ENCODE measurements at regions not wholly inside any gene's neighbourhood (a gene's known extent, or its start where the extent isn't known, plus 50 kb on each side); places are given as distances from the start of the nearest gene placed in this dataset.

GRCh38 chr5:135182675-135183074 is 148.6 kb upstream of the PITX1 start:
- intact Hi-C loops (cut with DNase I, micrococcal nuclease), result loop anchor here in 1 of 2 donors (10.0 kb wide), 1 partner anchor 158 kb away; no protein-coding TSS in a partner anchor
- Histone ChIP-seq H3K4me3 (no peak overlapping the region), H3K36me3 (ENCODE audit: low read depth) (no peaks in the 10 kb centered on the region), H3K4me1 (ENCODE audit: low read depth) (peaks cover under 1% of the 10 kb centered on the region), H3K9me3 (no peaks in the 10 kb centered on the region)
- ATAC-seq, result no peak
- DNase-seq, result no peak
- TF ChIP-seq, protein P1, sequence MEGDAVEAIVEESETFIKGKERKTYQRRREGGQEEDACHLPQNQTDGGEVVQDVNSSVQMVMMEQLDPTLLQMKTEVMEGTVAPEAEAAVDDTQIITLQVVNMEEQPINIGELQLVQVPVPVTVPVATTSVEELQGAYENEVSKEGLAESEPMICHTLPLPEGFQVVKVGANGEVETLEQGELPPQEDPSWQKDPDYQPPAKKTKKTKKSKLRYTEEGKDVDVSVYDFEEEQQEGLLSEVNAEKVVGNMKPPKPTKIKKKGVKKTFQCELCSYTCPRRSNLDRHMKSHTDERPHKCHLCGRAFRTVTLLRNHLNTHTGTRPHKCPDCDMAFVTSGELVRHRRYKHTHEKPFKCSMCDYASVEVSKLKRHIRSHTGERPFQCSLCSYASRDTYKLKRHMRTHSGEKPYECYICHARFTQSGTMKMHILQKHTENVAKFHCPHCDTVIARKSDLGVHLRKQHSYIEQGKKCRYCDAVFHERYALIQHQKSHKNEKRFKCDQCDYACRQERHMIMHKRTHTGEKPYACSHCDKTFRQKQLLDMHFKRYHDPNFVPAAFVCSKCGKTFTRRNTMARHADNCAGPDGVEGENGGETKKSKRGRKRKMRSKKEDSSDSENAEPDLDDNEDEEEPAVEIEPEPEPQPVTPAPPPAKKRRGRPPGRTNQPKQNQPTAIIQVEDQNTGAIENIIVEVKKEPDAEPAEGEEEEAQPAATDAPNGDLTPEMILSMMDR (IDR thresholded peaks at IDR 0.05), result no peak

DNA sequence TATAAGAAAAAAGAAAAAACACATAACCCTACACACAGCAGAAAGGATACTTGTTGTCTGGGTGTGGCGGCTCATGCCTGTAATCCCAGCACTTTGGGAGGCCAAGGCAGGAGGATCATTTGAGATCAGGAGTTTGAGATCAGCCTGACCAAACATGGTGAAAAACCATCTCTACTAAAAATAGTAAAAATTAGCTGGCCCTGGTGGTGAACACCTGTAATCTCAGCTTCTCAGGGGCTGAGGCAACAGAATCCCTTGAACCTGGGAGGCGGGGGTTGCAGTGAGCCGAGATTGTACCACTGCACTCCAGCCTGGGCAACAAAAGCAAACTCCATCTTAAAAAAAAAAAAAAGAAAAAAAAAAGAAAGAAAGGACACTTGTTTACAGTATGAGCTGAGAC is 147.6 kb upstream of the PITX1 start:
- TF ChIP-seq, protein P1 (IDR thresholded peaks at IDR 0.05), result no peak
- no peaks in the 10 kb centered on the region for H3K4me1 ChIP-seq (ENCODE audit: low read depth)
- intact Hi-C loops (cut with DNase I, micrococcal nuclease), result loop anchor here in 1 of 2 donors (10.0 kb wide), 1 partner anchor 157 kb away; no protein-coding TSS in a partner anchor
- no peak for ATAC-seq
- H3K4me3 ChIP-seq, result no peak overlapping the region
- DNase-seq, result no peak
- H3K36me3 ChIP-seq (ENCODE audit: low read depth), result no peaks in the 10 kb centered on the region
- no peaks in the 10 kb centered on the region for H3K9me3 ChIP-seq

- no peak for ATAC-seq
- Histone ChIP-seq H3K4me3 (no peak overlapping the region), H3K4me1 (ENCODE audit: low read depth) (no peaks in the 10 kb centered on the region), H3K36me3 (ENCODE audit: low read depth) (no peaks in the 10 kb centered on the region), H3K9me3 (no peaks in the 10 kb centered on the region)
- DNase-seq, result no peak
- TF ChIP-seq, protein P1 (IDR thresholded peaks at IDR 0.05), result no peak
- intact Hi-C loops (cut with DNase I, micrococcal nuclease), result no loop called here
Observed at GRCh38 chr5:135179308-135179980, 145.4 kb upstream of the PITX1 start.

- DNase-seq, result no peak
- Histone ChIP-seq H3K4me3 (no peak overlapping the region), H3K9me3 (no peaks in the 10 kb centered on the region), H3K36me3 (ENCODE audit: low read depth) (no peaks in the 10 kb centered on the region), H3K4me1 (ENCODE audit: low read depth) (no peaks in the 10 kb centered on the region)
- intact Hi-C loops (cut with DNase I, micrococcal nuclease), result no loop called here
- TF ChIP-seq, protein P1 (IDR thresholded peaks at IDR 0.05), result no peak
- no peak for ATAC-seq
Observed at GRCh38 chr5:135178476-135179155, 144.6 kb upstream of the PITX1 start.

DNA sequence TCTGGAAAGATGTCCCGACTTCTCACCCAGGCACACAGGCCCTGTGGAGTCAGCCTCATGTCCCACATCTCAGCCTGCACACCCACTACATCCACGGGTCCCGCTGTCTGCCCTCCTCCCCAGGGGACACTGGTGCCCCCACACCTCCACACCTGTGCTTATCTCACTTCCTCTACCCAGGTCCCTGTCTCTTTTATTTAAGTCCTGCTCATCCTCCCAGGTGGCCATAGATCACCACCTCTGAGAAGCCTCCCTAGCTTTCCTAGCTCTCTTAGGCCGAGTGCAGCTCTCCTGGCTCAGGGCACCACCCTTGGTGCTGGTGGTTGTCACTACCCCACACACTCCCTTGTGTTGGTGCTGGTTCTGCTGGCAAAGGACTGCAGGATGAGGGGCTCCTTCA is 143.6 kb upstream of the PITX1 start:
- TF ChIP-seq, protein P1 (IDR thresholded peaks at IDR 0.05), result no peak
- no peak for ATAC-seq
- Histone ChIP-seq H3K36me3 (ENCODE audit: low read depth) (no peaks in the 10 kb centered on the region), H3K9me3 (no peaks in the 10 kb centered on the region), H3K4me3 (no peak overlapping the region), H3K4me1 (ENCODE audit: low read depth) (no peaks in the 10 kb centered on the region)
- no peak for DNase-seq
- intact Hi-C loops (cut with DNase I, micrococcal nuclease), result no loop called here
